BJ (cell line): ENCODE measurements at regions not wholly inside any gene's neighbourhood (a gene's known extent, or its start where the extent isn't known, plus 50 kb on each side); places are given as distances from the start of the nearest gene placed in this dataset.

Source experiments
- CTCF ChIA-PET: fragments of 350-600 bp; formaldehyde crosslinking; extraction: SDS; loops from one replicate; lab custom pipeline; 2021; ENCODE audit warnings: antibody characterized with exemption, inconsistent platforms; lab: Yijun Ruan, JAX
- POLR2A ChIA-PET: fragments of 300-600 bp; sonication (Branson Sonifier 250); formaldehyde crosslinking; extraction: SDS; loops from one replicate; lab custom pipeline; 2021; ENCODE audit warnings: antibody characterized with exemption; lab: Charles Lee
- DNase-seq: peaks from one replicate; pipeline ENCODE4 v3.0.0-alpha.2; 2011; ENCODE audit warnings: low read depth
- H3K27me3 ChIP-seq: 2 replicates; pipeline ENCODE4 v1.6.0; 2011; ENCODE audit warnings: low read length; ENCODE audit not compliant: control insufficient read depth, insufficient read depth
- H3K36me3 ChIP-seq: 2 replicates; pipeline ENCODE4 v1.5.1; 2011; ENCODE audit warnings: low read length; ENCODE audit not compliant: control insufficient read depth, insufficient read depth
- H3K4me3 ChIP-seq: 2 replicates; pipeline ENCODE4 v1.5.1; 2011; ENCODE audit warnings: low read depth, mild to moderate bottlenecking, control low read depth, low read length
- CTCF ChIP-seq: IDR thresholded peaks from 2 replicates; pipeline ENCODE4 v1.5.1; 2011; ENCODE audit warnings: low read depth, mild to moderate bottlenecking, control low read depth, inconsistent platforms, low read length, moderate library complexity; ENCODE audit not compliant: insufficient read depth

- TF ChIP-seq CTCF = no peak
- H3K4me3 ChIP-seq = no peak overlapping the region
- no peaks in the 10 kb centered on the region for H3K36me3 ChIP-seq
- no peak for DNase-seq
- CTCF ChIA-PET = no interaction called here
- no peaks in the 10 kb centered on the region for H3K27me3 ChIP-seq
- POLR2A ChIA-PET = no interaction called here
These were observed 287.5 kb upstream of the CNTN6 start for GRCh38 chr3:805326-805725.

DNA sequence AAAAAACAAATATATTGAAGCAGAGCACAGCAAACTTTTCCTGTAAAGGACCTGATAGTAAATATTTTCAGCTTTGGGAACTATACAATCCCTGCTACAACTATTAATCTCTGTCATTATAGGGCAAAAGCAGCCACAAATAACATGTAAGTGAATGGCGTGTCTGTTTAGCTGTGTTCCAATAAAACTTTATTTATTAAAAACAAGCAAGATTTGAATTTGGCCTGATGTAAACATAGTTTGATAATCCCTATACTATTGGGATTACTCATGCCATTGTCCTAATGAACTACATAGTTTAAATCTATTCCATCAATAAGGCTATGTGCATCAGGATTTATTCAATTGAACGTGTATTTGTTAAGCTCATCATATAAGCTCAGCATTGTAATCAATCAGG is 286.8 kb upstream of the CNTN6 start:
- DNase-seq = no peak
- no peak overlapping the region for H3K4me3 ChIP-seq
- CTCF ChIA-PET = no interaction called here
- POLR2A ChIA-PET = no interaction called here
- H3K36me3 ChIP-seq = no peaks in the 10 kb centered on the region
- H3K27me3 ChIP-seq = no peaks in the 10 kb centered on the region
- no peak for TF ChIP-seq CTCF

GRCh38 chr3:816605-817004 is 276.2 kb upstream of the CNTN6 start:
- no peak for TF ChIP-seq CTCF
- Histone ChIP-seq H3K27me3 (no peaks in the 10 kb centered on the region), H3K36me3 (no peaks in the 10 kb centered on the region), H3K4me3 (no peak overlapping the region)
- DNase-seq = no peak
- CTCF ChIA-PET = interaction anchor here (1.1 kb wide), 1 partner anchor 23 kb away, joined by 3 read pairs; no protein-coding TSS in a partner anchor
- POLR2A ChIA-PET = no interaction called here

- Histone ChIP-seq H3K27me3 (no peaks in the 10 kb centered on the region), H3K4me3 (no peak overlapping the region), H3K36me3 (no peaks in the 10 kb centered on the region)
- no peak for DNase-seq
- no peak for TF ChIP-seq CTCF
- POLR2A ChIA-PET = no interaction called here
- CTCF ChIA-PET = no interaction called here
These were observed 258.1 kb upstream of the CNTN6 start for GRCh38 chr3:834679-835078.

- no peak overlapping the region for H3K4me3 ChIP-seq
- H3K36me3 ChIP-seq = no peaks in the 10 kb centered on the region
- DNase-seq = no peak
- CTCF ChIA-PET = no interaction called here
- no peaks in the 10 kb centered on the region for H3K27me3 ChIP-seq
- no peak for TF ChIP-seq CTCF
- POLR2A ChIA-PET = no interaction called here
These were observed 257.7 kb upstream of the CNTN6 start for GRCh38 chr3:835096-835495.
